GM12874 (cell line): ENCODE measurements at regions not wholly inside any gene's neighbourhood (a gene's known extent, or its start where the extent isn't known, plus 50 kb on each side); places are given as distances from the start of the nearest gene placed in this dataset.

ENCODE experiments used
- TF ChIP-seq, protein P1 (sequence below): IDR thresholded peaks from 2 replicates; pipeline ENCODE4 v1.5.1; 2011; ENCODE audit warnings: low read depth, mild to moderate bottlenecking, control low read depth, low read length, moderate library complexity; ENCODE audit not compliant: insufficient read depth

GRCh38 chr5:167557359-167557758, 734.1 kb upstream of the WWC1 start:
- TF ChIP-seq, protein P1, sequence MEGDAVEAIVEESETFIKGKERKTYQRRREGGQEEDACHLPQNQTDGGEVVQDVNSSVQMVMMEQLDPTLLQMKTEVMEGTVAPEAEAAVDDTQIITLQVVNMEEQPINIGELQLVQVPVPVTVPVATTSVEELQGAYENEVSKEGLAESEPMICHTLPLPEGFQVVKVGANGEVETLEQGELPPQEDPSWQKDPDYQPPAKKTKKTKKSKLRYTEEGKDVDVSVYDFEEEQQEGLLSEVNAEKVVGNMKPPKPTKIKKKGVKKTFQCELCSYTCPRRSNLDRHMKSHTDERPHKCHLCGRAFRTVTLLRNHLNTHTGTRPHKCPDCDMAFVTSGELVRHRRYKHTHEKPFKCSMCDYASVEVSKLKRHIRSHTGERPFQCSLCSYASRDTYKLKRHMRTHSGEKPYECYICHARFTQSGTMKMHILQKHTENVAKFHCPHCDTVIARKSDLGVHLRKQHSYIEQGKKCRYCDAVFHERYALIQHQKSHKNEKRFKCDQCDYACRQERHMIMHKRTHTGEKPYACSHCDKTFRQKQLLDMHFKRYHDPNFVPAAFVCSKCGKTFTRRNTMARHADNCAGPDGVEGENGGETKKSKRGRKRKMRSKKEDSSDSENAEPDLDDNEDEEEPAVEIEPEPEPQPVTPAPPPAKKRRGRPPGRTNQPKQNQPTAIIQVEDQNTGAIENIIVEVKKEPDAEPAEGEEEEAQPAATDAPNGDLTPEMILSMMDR, result no peak

GRCh38 chr5:167561796-167562195, 729.6 kb upstream of the WWC1 start:
- TF ChIP-seq, protein P1, result no peak

DNA sequence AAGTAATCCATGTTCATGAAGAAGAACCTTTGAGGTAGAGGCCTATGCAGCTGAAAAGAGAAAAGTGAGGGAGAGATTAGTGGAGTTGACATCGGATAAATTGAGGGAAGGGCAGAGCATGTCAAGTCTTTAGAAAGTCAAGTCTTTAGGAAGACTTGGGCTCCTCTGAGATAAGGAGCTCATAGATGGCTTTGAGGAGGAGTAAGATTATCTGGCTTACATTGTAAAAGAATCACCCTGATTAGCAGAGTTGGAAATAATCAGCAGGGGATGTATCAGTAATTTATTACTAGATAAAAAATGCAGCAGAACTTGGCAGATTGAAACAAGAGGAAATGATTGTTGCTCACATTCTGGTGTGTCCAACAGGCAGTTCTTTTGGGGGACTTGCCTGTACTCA, 727.2 kb upstream of the WWC1 start:
- TF ChIP-seq, protein P1, result no peak

DNA sequence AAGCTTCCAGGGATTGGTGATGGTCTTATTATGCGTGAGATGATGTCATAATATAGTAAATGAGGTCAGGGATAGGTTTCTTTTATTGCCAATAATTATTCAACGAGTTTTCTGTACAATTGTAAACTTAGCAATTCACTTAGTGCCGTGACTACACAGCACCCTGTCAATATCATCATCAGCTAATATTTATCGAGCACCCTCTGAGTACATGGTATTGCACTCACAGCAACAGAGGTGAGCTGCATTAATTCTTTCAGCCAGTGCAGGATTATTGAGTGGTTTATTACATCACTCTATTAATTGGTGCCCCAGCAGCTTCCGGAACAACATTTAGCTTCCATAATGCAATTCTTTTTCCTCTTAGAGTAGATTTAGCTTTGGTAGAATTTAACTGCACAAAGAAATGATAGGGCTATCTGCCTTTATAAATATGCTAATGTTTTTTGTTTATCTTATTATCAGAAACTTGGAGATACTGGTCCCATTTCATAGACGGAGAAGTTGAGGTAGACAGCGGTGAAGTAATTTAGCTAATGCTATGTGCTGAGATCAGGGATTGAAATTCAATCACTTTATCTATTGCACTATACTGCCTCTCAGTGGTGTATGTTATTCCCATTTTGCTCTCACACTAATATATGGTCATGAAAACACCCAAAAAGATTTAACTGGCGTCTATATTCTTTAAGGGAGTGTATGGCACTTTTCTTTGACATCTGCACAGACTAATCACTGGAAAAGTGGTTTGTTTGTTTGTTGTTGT, 726.1 kb upstream of the WWC1 start:
- TF ChIP-seq, protein P1, result no peak

- TF ChIP-seq, protein P1, result no peak
Observed at GRCh38 chr5:167570431-167570830, 721.0 kb upstream of the WWC1 start.

DNA sequence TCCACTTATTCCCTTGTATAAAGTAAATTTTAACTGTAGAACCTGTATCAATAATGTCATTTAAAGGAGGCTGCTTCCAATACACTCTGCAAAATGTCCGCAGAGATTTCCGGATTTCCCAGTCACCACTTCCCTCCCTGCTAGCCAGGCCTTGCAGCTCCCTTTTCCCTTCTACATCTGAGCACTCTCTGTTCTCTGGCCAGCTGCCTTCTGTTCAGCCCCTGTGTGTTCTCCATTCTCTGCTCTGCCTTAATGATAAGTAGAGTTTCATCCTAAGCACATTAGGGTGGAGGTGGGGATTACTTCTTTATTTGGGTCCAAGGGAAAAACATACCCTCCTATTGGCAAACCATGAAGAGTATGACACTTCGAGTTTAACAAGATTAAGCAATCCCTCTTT, 719.6 kb upstream of the WWC1 start:
- TF ChIP-seq, protein P1, result no peak

DNA sequence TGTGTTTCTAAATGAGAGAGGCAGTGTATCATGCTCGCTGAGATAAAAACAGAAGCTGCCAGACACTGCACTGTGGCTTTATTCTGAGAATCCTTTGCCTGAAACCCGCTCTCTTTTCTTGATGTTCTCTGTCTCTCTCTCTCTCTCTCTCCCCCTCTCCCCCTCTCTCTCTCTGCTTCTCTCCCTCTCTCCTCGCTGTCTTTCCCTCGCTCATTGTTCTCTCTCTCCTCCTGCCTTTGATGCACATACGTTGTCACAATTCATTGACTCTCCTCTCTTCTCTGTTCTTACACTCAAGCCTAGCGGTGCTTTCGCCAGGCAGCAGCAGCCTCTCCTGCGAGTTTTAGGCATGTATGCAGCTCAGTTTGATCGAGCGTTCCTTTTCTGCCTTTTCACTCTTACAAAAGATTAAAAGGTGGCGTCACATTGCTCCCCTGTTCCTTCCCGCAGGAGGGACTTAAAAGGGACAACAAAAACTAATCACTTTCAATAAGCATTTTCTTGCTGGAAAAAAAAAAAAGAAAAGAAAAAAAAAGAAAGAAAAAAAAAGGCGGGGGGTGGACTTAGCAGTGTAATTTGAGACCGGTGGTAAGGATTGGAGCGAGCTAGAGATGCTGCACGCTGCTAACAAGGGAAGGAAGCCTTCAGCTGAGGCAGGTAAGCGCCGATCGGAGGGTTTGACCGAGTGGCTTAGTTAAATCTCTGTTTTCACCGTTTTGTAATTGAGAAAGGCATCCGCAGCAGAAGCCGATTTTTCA, 717.9 kb upstream of the WWC1 start:
- TF ChIP-seq, protein P1, result no peak
